ENCODE measurements at regions not wholly inside any gene's neighbourhood (a gene's known extent, or its start where the extent isn't known, plus 50 kb on each side); places are given as distances from the start of the nearest gene placed in this dataset.

DNA sequence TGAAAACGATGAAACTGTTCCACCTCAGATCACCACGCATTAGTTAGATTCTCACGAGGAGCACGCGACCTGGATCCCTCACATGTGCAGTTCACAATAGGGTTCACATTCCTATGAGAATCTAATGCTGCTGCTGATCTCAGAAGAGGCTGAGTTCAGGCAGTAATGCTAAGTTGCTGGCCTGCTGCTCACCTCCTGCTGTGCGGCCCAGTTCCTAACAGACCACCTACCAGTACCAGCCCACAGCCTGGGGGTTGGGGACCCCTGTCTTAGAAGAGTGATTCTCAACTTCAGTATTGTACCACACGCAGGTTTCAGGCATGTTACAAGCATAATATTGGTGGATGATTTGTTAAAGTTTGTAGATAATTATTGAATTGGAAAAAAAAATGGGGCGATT is 182.7 kb downstream of the BLID start:
- Histone ChIP-seq H3K36me3 (no peaks in the 10 kb centered on the region), H3K9me3 (no peaks in the 10 kb centered on the region), H3K4me1 (replicated peaks) (no peaks in the 10 kb centered on the region), H3K27me3 (replicated peaks; ENCODE audit: insufficient read depth) (no peaks in the 10 kb centered on the region), H3K4me3 (no peak overlapping the region), H3K27ac (no peak overlapping the region)
- DNase-seq (ENCODE audit: low spot score) = no peak
- WGBS = 97% methylated on average over 8 of the region's 8 CpGs
- no peak for TF ChIP-seq POLR2A (IDR thresholded peaks at IDR 0.05)
- TF ChIP-seq POLR2AphosphoS5 (IDR thresholded peaks at IDR 0.05) = no peak
- no peak for TF ChIP-seq CTCF (IDR thresholded peaks at IDR 0.05)
- intact Hi-C loops (cut with DNase I) = no loop called here

GRCh38 chr11:121932646-121933185 is 183.3 kb downstream of the BLID start:
- no peaks in the 10 kb centered on the region for H3K4me1 ChIP-seq (replicated peaks)
- H3K27me3 ChIP-seq (replicated peaks; ENCODE audit: insufficient read depth) = no peaks in the 10 kb centered on the region
- no peaks in the 10 kb centered on the region for H3K36me3 ChIP-seq
- no peak overlapping the region for H3K27ac ChIP-seq
- no peak for TF ChIP-seq CTCF (IDR thresholded peaks at IDR 0.05)
- TF ChIP-seq POLR2A (IDR thresholded peaks at IDR 0.05) = no peak
- TF ChIP-seq POLR2AphosphoS5 (IDR thresholded peaks at IDR 0.05) = no peak
- H3K4me3 ChIP-seq = no peak overlapping the region
- DNase-seq (ENCODE audit: low spot score) = no peak
- no peaks in the 10 kb centered on the region for H3K9me3 ChIP-seq
- intact Hi-C loops (cut with DNase I) = no loop called here
- WGBS = 85% methylated on average over 3 of the region's 3 CpGs

- WGBS = 66% methylated on average over 4 of the region's 4 CpGs
- no peaks in the 10 kb centered on the region for H3K4me1 ChIP-seq (replicated peaks)
Observed at GRCh38 chr11:121931748-121932352, 184.2 kb downstream of the BLID start.

GRCh38 chr11:121931121-121931520 is 184.9 kb downstream of the BLID start:
- DNase-seq (ENCODE audit: low spot score) = no peak
- H3K27ac ChIP-seq = no peak overlapping the region
- H3K36me3 ChIP-seq = no peaks in the 10 kb centered on the region
- H3K9me3 ChIP-seq = no peaks in the 10 kb centered on the region
- TF ChIP-seq POLR2AphosphoS5 (IDR thresholded peaks at IDR 0.05) = no peak
- TF ChIP-seq POLR2A (IDR thresholded peaks at IDR 0.05) = no peak
- no peak for TF ChIP-seq CTCF (IDR thresholded peaks at IDR 0.05)
- no peak overlapping the region for H3K4me3 ChIP-seq
- H3K27me3 ChIP-seq (replicated peaks; ENCODE audit: insufficient read depth) = no peaks in the 10 kb centered on the region
- WGBS = 92% methylated on average over 2 of the region's 2 CpGs
- intact Hi-C loops (cut with DNase I) = no loop called here
- no peaks in the 10 kb centered on the region for H3K4me1 ChIP-seq (replicated peaks)

More at GRCh38 chr11:121931748-121932352, 184.2 kb downstream of the BLID start:
- intact Hi-C loops (cut with DNase I) = no loop called here
- no peaks in the 10 kb centered on the region for H3K27me3 ChIP-seq (replicated peaks; ENCODE audit: insufficient read depth)
- DNase-seq (ENCODE audit: low spot score) = no peak
- H3K9me3 ChIP-seq = no peaks in the 10 kb centered on the region
- TF ChIP-seq POLR2AphosphoS5 (IDR thresholded peaks at IDR 0.05) = no peak
- no peak for TF ChIP-seq POLR2A (IDR thresholded peaks at IDR 0.05)
- no peak for TF ChIP-seq CTCF (IDR thresholded peaks at IDR 0.05)
- H3K36me3 ChIP-seq = no peaks in the 10 kb centered on the region
- no peak overlapping the region for H3K27ac ChIP-seq
- no peak overlapping the region for H3K4me3 ChIP-seq
